ENCODE measurements at regions not wholly inside any gene's neighbourhood (a gene's known extent, or its start where the extent isn't known, plus 50 kb on each side); places are given as distances from the start of the nearest gene placed in this dataset.

DNA sequence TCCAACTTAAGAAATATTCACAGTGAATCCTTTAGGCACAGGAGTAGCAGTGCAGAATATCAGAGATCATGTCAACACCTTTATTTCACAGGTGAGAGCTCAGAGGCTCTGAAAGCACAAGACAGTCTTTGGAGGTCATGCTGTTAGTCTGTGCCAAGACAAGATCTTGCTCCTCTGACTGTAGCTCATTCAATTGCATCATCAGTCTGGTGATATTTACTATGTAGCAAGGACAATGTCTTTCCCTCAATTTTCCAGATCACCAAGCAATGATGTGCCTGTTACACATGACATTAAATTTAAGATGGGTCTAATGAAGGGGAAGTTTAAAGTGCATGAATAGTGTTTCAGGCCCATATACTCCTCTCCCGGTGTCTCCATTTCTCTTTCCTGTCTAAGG lies 277.5 kb downstream of the IL15 start:
- FAIRE-seq: no peak
- no peak for DNase-seq (ENCODE audit: insufficient read length, low spot score)

DNA sequence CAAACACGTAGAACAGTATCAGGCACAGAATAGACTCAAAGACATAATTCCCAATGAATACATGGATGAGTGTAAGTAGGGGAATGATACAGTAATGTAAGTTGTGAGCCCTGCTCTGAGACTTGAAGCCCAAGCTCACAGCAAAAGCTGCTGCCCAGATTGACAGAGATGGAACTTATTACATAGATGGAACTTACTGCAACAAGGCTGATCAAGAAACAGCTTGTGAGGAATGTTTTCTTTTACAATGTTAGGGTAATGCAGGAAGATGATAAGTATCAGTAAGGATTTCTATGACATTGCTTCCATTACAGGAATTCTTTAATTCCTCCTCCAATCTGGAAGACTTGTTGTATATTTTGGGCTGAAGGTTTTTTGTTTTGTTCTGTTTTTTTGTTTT lies 278.4 kb downstream of the IL15 start:
- no peak for DNase-seq (ENCODE audit: insufficient read length, low spot score)
- FAIRE-seq: no peak

DNA sequence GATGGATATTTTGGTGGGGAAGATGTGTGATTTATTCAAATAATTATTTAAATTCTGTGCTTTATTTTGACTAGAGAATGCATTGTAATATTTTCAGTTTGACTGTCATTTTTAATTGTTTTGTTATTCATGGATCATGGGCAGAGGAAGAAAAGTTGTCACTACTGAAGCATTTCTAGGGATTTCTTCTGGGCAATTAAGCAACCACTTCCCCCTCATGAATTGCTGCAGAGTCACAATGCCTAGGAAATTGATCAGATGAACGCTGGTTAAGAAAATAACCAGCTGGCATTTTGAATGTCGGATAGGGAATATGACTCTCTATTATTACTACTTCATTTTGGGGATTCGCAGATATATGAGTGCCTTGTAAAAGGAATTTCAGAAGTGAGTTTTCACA lies 283.3 kb downstream of the IL15 start:
- no peak for FAIRE-seq
- no peak for DNase-seq (ENCODE audit: insufficient read length, low spot score)

DNA sequence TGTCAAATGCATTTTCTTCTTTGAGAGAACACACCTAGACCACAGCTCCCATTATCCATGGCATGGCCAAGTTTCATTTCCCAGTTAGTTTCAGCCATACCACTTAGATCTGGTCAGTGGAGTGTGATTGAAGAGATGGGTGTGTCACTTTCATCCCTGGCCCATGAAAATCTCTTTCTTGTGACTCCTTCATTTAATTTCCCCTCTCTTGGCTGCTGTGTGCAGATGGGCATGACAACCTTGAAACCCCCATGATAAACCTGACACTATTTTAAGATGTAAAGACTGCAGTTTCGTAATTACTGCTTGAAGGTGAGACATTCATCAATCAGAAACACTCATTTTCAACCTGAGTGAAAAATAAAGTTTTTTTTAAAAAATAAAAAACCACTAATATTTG lies 284.9 kb downstream of the IL15 start:
- DNase-seq (ENCODE audit: insufficient read length, low spot score): no peak
- FAIRE-seq: no peak

DNA sequence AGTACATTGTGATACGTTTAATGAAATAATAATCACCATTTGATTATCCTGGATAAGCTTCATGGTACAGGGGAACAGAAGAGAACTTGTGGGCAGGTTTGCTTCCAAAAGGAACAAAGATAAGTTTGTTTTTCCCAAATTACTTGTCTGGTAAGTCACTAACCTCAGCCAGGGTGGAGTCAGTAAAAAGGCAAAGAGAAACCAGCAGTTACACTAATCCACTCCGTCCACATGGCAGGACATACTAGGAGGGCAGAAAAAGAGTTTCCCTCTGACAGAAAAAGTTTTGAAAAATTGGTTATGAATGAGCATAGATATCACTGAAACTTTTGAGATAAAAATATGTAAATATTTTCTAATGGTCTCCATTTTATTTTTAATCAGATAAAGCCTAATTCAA lies 285.9 kb downstream of the IL15 start:
- no peak for FAIRE-seq
- no peak for DNase-seq (ENCODE audit: insufficient read length, low spot score)

DNA sequence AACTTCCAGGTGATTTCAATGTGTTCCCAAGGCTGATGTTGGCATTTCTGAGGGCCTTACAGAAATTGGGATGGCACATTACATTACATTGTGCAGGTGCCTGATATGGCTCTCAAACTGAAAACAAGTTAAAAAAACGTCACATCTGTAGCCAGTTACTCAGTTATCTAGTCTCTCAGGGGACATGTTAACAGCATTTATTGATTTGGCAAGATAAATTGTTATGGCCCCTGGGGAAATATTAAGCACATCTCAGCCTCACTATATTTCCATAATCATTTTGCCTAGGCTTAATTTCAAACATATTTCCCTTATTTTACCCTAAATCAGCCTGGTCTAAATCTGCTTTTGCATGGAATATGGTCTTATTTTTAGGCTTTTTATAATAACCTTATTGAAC lies 290.0 kb downstream of the IL15 start:
- no peak for FAIRE-seq
- no peak for DNase-seq (ENCODE audit: insufficient read length, low spot score)

DNA sequence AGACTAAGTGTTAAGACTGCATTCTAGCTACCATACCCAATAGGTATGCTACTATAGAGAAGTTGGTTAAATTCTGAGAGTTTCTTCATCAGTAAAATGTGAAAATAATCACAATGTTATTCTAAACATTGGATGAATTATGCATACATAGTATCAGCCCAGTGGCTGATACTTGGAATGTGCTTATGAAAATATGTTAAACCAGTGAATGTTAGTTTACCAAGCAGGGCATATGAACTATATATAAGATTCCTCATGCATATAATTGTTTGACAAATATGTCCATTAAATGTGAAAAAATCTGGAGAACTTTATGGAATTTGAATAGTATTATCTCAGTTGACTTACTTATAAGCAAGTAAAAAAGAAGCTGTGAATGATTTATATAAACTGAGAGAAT lies 296.1 kb downstream of the IL15 start:
- FAIRE-seq: no peak

DNA sequence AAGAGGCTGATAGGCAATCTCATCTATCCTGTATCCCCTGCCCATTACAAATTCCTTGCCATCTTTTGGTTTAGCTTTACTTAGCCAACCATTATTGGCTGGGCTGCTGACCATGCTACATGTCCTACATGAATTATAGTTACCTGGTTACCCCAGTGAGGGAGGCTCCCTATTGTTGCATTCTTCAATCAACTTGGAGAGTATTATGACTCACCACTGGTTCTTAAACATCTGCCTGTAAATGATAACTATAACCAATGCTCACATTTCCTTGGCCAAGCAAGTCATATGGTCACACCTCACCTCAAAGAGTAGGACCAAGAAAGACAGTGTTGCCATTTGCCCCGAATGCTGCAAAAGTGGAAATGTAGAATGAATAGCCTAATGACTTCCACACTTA lies 297.6 kb downstream of the IL15 start:
- DNase-seq (ENCODE audit: insufficient read length, low spot score): no peak
- no peak for FAIRE-seq

More for the DNA sequence above, 296.1 kb downstream of the IL15 start:
- no peak for DNase-seq (ENCODE audit: insufficient read length, low spot score)

DNA sequence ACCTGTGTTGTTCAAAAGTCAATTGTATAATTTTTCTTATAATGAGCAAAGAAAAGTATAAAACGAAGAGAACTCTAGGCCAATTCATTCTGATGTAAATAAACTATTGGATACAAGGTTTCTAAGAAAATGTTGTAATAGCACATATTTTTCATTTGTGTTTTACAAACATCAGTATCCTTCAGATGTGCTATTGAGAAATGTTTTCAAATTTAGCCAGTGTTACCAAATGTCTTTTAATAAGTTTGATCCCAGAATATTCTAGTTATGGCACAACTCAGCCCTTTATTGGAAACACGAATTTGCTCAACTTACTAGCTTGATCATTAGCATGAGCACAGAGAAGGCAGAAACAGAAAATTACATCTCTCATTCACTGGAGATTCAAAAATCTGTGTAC lies 319.3 kb downstream of the IL15 start:
- DNase-seq (ENCODE audit: insufficient read length, low spot score) (no peak), FAIRE-seq (no peak)

DNA sequence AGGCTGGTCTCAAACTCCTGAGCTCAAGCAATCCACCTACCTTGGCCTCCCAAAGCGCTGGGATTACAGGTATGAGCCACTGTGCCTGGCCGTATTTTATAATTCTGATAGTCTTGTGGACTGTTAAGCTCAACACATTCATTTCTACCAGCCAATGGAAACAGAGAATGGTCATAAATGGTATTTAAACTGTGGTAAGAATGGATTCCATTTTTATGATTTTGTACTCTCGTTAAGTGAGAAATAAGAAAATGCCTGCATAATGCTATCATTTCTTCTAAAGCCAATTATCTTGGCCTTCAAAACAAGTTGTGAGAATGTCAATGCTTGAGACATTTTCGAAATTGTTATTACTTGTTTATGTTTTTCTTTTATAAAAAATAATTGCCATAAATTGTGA lies 321.0 kb downstream of the IL15 start:
- no peak for FAIRE-seq

DNA sequence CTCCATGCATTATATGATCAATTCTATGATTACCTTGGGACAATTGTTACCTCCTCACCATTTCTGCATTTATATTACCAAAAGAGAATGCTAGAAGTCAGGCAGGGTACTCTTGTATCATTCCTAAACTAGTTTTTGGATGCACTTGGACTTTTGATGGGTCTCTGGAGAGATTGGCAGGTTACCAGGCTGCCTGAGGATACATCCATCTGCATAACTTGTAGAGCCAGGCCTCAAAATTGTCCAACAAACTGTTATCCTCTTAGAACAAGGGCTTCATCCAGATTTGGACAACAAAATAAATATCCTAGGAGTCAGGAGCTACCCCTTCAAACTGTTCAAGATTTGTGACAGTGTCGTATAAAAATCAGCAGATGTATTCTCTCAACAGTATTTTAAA lies 326.1 kb downstream of the IL15 start:
- FAIRE-seq: no peak
- no peak for DNase-seq (ENCODE audit: insufficient read length, low spot score)

More for the DNA sequence above, 321.0 kb downstream of the IL15 start:
- DNase-seq (ENCODE audit: insufficient read length, low spot score): no peak

DNA sequence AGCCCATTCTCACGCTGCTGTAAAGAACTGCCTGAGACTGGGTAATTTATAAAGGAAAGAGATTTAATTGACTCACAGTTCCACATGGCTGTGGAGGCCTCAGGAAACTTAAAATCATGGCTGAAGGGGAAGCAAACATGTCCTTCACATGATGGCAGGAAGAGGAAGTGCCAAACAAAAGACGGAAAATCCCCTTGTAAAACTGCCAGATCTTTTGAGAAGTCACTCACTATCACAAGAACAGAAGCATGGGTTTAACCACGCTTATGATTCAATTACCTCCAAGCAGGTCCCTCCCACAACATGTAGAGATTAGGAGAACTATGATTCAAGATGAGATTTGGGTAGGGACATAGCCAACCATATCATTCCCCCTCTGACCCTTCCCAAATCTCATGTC lies 335.5 kb downstream of the IL15 start:
- DNase-seq (ENCODE audit: insufficient read length, low spot score) (no peak), FAIRE-seq (no peak)

DNA sequence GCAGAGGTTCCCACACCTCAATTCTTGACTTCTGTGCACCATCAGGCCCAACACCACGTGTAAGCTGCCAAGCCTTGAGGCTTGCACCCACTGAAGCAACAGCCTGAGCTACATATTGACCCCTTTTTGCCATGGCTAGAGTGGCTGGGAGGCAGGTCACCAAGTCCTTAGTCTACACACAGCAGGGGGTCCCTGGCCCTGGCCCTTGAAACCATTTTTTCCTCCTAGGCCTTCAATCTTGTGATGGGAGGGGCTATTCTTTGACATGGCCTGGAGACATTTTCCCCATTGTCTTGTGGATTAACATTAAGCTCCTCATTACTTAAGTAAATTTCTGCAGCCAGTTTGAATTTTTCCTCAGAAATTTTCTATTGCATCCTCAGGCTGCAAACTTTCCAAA lies 336.6 kb downstream of the IL15 start:
- FAIRE-seq: no peak
- no peak for DNase-seq (ENCODE audit: insufficient read length, low spot score)
